HG02759 (cell line): ENCODE measurements at regions not wholly inside any gene's neighbourhood (a gene's known extent, or its start where the extent isn't known, plus 50 kb on each side); places are given as distances from the start of the nearest gene placed in this dataset.

Experiments used
- ATAC-seq: cut with Tn5 transposase; IDR thresholded peaks from one replicate; pipeline ENCODE4 v1.9.1; 2021; ENCODE audit warnings: mild to moderate bottlenecking, moderate library complexity; ENCODE audit not compliant: unreplicated experiment

GRCh38 chr3:159829539-159830227 lies 159.0 kb upstream of the IL12A start:
- no peak for ATAC-seq

GRCh38 chr3:159830523-159831154 lies 158.0 kb upstream of the IL12A start:
- ATAC-seq, result no peak

- ATAC-seq, result peak; percentile 40
Measured at GRCh38 chr3:159831466-159831865, 157.2 kb upstream of the IL12A start.

- ATAC-seq, result peak; percentile 94
Measured at GRCh38 chr3:159832024-159832423, 156.6 kb upstream of the IL12A start.

- ATAC-seq, result no peak
Measured at GRCh38 chr3:159835126-159835525, 153.5 kb upstream of the IL12A start.

GRCh38 chr3:159837725-159838124 lies 150.9 kb upstream of the IL12A start:
- ATAC-seq, result no peak

- ATAC-seq, result no peak
Measured at GRCh38 chr3:159838938-159839337, 149.7 kb upstream of the IL12A start.

- ATAC-seq, result peak; percentile 81
Measured at GRCh38 chr3:159839561-159840379, 148.9 kb upstream of the IL12A start, which contains the start of gene SCHIP1. Gene SCHIP1 (plus strand): TSS chr3:159839861.

- no peak for ATAC-seq
Measured at GRCh38 chr3:159840703-159841299, 147.8 kb upstream of the IL12A start.

GRCh38 chr3:159841766-159842165 lies 146.9 kb upstream of the IL12A start:
- ATAC-seq, result no peak

- no peak for ATAC-seq
Measured at GRCh38 chr3:159843840-159844730, 144.6 kb upstream of the IL12A start.

GRCh38 chr3:159844801-159845261 lies 143.8 kb upstream of the IL12A start:
- ATAC-seq, result no peak

- no peak for ATAC-seq
Measured at GRCh38 chr3:159845737-159846136, 142.9 kb upstream of the IL12A start.

GRCh38 chr3:159846255-159846654 lies 142.4 kb upstream of the IL12A start:
- ATAC-seq, result no peak

GRCh38 chr3:159848348-159849118 lies 140.1 kb upstream of the IL12A start:
- no peak for ATAC-seq

- no peak for ATAC-seq
Measured at GRCh38 chr3:159850481-159850880, 138.2 kb upstream of the IL12A start.

GRCh38 chr3:159852266-159852665 lies 136.4 kb upstream of the IL12A start:
- no peak for ATAC-seq

- no peak for ATAC-seq
Measured at GRCh38 chr3:159852821-159853505, 135.7 kb upstream of the IL12A start.

GRCh38 chr3:159853506-159853864 lies 135.2 kb upstream of the IL12A start:
- ATAC-seq, result no peak
